Neuronal stem cell (in vitro differentiated cells): ENCODE measurements at regions not wholly inside any gene's neighbourhood (a gene's known extent, or its start where the extent isn't known, plus 50 kb on each side); places are given as distances from the start of the nearest gene placed in this dataset.

Source experiments
- DNase-seq: peaks from one replicate; pipeline ENCODE4 v3.0.0-alpha.2; 2013; ENCODE audit warnings: low spot score
- H2AFZ ChIP-seq: one replicate; pipeline ENCODE4 v1.6.1; 2013; ENCODE audit warnings: mild to moderate bottlenecking, low read length, inconsistent platforms
- H2AK5ac ChIP-seq: 2 replicates; pipeline ENCODE4 v1.6.1; 2013; ENCODE audit warnings: low read depth, mild to moderate bottlenecking, inconsistent platforms, low read length, moderate library complexity, mixed read lengths
- H2BK120ac ChIP-seq: 2 replicates; pipeline ENCODE4 v1.6.1; 2013; ENCODE audit warnings: low read depth, mild to moderate bottlenecking, inconsistent platforms, low read length, moderate library complexity, mixed read lengths
- H2BK12ac ChIP-seq: one replicate; pipeline ENCODE4 v1.6.1; 2013; ENCODE audit warnings: low read length, inconsistent platforms
- H2BK15ac ChIP-seq: 2 replicates; pipeline ENCODE4 v1.6.1; 2013; ENCODE audit warnings: mild to moderate bottlenecking, low read length, inconsistent platforms, mixed read lengths
- H2BK5ac ChIP-seq: one replicate; pipeline ENCODE4 v1.6.1; 2013; ENCODE audit warnings: inconsistent platforms, mild to moderate bottlenecking, low read length, moderate library complexity
- H3K14ac ChIP-seq: one replicate; pipeline ENCODE4 v1.6.1; 2013; ENCODE audit warnings: low read length, inconsistent platforms
- H3K18ac ChIP-seq: 2 replicates; pipeline ENCODE4 v1.6.1; 2013; ENCODE audit warnings: low read length, inconsistent platforms
- H3K23ac ChIP-seq: 2 replicates; pipeline ENCODE4 v1.6.1; 2013; ENCODE audit warnings: low read depth, mild to moderate bottlenecking, mixed read lengths, low read length, inconsistent platforms; ENCODE audit not compliant: poor library complexity
- H3K27ac ChIP-seq: replicated peaks from 3 replicates; pipeline ENCODE4 v1.5.1; 2013; ENCODE audit warnings: low read length, inconsistent platforms
- H3K27me3 ChIP-seq, 3 experiments: 2 replicates each; pipeline ENCODE4 v1.6.1; 2013; ENCODE audit warnings: low read length in 3 of 3, mild to moderate bottlenecking in 2 of 3, inconsistent platforms in 1 of 3, low read depth in 1 of 3, mixed read lengths in 1 of 3, moderate library complexity in 1 of 3; ENCODE audit not compliant: control insufficient read depth in 3 of 3, insufficient read depth in 3 of 3
- H3K36me3 ChIP-seq, 2 donors: replicated peaks in 1 of 2; 2 replicates each; pipeline ENCODE4 v1.6.1; 2013; ENCODE audit warnings: low read length in 2 of 2; ENCODE audit not compliant: control insufficient read depth in 2 of 2, insufficient read depth in 2 of 2
- H3K4ac ChIP-seq: 2 replicates; pipeline ENCODE4 v1.6.1; 2013; ENCODE audit warnings: inconsistent platforms, mild to moderate bottlenecking, low read length, moderate library complexity
- H3K4me1 ChIP-seq, 2 donors: 1 replicate in 1 of 2; 2 replicates in 1 of 2; pipeline ENCODE4 v1.6.1; 2013; ENCODE audit warnings: low read length in 2 of 2, low read depth in 1 of 2; ENCODE audit not compliant: control insufficient read depth in 2 of 2, insufficient read depth in 1 of 2
- H3K4me2 ChIP-seq: one replicate; pipeline ENCODE4 v1.6.1; 2013; ENCODE audit warnings: mild to moderate bottlenecking, low read length, inconsistent platforms; ENCODE audit not compliant: insufficient read depth, poor library complexity, severe bottlenecking
- H3K4me3 ChIP-seq, 2 donors: 2 replicates each; pipeline ENCODE4 v1.5.1; 2013; ENCODE audit warnings: low read length in 2 of 2, mild to moderate bottlenecking in 2 of 2, inconsistent platforms in 1 of 2, moderate library complexity in 1 of 2
- H3K79me1 ChIP-seq: one replicate; pipeline ENCODE4 v1.6.1; 2013; ENCODE audit warnings: low read depth, mild to moderate bottlenecking, inconsistent platforms, low read length, moderate library complexity
- H3K9ac ChIP-seq: one replicate; pipeline ENCODE4 v1.6.1; 2013; ENCODE audit warnings: mild to moderate bottlenecking, low read depth, low read length, inconsistent platforms; ENCODE audit not compliant: poor library complexity
- H3K9me3 ChIP-seq, 2 donors: replicated peaks in 1 of 2; 2 replicates each; pipeline versions ENCODE3 to v1.6.1; 2013; ENCODE audit warnings: low read length in 2 of 2, mild to moderate bottlenecking in 2 of 2, inconsistent platforms in 1 of 2, low read depth in 1 of 2, mixed read lengths in 1 of 2, moderate library complexity in 1 of 2; ENCODE audit not compliant: control insufficient read depth in 2 of 2, insufficient read depth in 1 of 2
- H4K8ac ChIP-seq: one replicate; pipeline ENCODE4 v1.6.1; 2013; ENCODE audit warnings: low read depth, mild to moderate bottlenecking, inconsistent platforms, low read length, moderate library complexity
- H4K91ac ChIP-seq: one replicate; pipeline ENCODE4 v1.6.1; 2013; ENCODE audit warnings: low read length, low read depth, mild to moderate bottlenecking, inconsistent platforms; ENCODE audit not compliant: poor library complexity
- WGBS, 2 donors: extraction: QIAGEN DNeasy Blood & Tissue Kit; methylation state at CpG; one replicate each; pipeline ENCODE4 v1.1.7; 2013; ENCODE audit warnings: missing lambda C conversion rate in 2 of 2, mixed read lengths in 1 of 2; ENCODE audit not compliant: insufficient read length in 2 of 2, insufficient replicate concordance in 1 of 2; ENCODE audit errors: extremely low coverage in 2 of 2; 5-methylcytosine and 5-hydroxymethylcytosine counted together

DNA sequence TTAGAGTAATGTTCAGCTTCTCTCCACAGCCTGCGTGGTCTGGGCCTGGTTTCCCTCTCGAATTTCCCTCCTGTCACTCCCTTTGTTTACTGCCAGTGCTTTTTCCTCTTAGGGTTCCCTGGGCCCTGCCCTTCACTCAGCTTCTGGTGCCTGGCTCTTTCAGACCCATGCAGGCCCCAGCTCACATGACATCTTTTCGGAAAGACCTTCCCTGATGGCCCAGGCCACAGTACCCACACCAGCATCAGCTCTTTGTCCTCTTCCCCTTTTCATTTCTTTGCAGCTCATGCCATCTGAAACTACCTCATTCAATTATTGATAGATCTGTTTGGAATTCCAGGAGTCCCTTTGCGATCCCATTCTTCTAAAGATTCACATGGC is 68.1 kb upstream of the ABL1 start:
- Histone ChIP-seq H2BK5ac (no peak overlapping the region), H3K4me1 (peaks cover 13 to 28% of the 10 kb centered on the region in 2 donors), H4K8ac (no peak overlapping the region), H2AFZ (no peak overlapping the region), H3K79me1 (peaks cover 2% of the 10 kb centered on the region), H2BK12ac (no peak overlapping the region), H3K36me3 (no peaks in the 10 kb centered on the region), H3K27ac (no peak overlapping the region), H3K27me3 (no peaks in the 10 kb centered on the region), H3K9me3 (peaks cover 0 to 1% of the 10 kb centered on the region in 2 donors), H2BK15ac (no peak overlapping the region), H3K4me3 (no peak overlapping the region), H2BK120ac (no peak overlapping the region), H2AK5ac (no peak overlapping the region), H3K9ac (no peak overlapping the region), H3K23ac (no peak overlapping the region), H4K91ac (no peak overlapping the region), H3K14ac (no peak overlapping the region), H3K18ac (no peak overlapping the region), H3K4me2 (no peak overlapping the region), H3K4ac (no peak overlapping the region)
- no peak for DNase-seq
- no CpG with 5 or more reads among the region's 4 CpGs for WGBS, 2 donors

DNA sequence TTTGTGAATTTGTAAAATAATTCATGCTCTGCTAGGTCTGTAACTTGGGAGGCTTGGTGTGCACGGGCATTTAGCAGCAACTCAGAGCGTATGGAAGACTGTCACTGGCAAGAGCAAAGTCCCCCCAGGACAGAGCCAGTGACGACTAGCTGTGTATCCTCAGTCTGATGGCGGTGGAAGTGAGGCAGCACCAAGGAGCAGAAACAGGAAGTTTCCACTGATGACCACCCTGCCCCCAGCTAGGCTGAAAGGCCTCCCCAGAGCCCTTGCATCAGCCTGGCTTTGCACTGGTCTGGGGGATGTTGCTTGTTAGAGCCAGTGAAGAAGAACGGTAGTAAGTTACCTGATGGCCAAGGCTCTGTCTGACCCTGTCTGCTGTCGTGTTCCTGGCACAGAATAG is 66.8 kb upstream of the ABL1 start:
- H2AK5ac ChIP-seq: no peak overlapping the region
- no peak overlapping the region for H3K9ac ChIP-seq
- H3K27ac ChIP-seq: no peak overlapping the region
- H3K79me1 ChIP-seq: peaks cover 2% of the 10 kb centered on the region
- DNase-seq: no peak
- WGBS, 2 donors: no CpG with 5 or more reads among the region's 6 CpGs
- H3K4me1 ChIP-seq: peaks cover 13 to 28% of the 10 kb centered on the region in 2 donors
- H4K91ac ChIP-seq: no peak overlapping the region
- H3K23ac ChIP-seq: no peak overlapping the region
- no peaks in the 10 kb centered on the region for H3K27me3 ChIP-seq
- no peak overlapping the region for H2BK12ac ChIP-seq
- H3K18ac ChIP-seq: no peak overlapping the region
- H2BK5ac ChIP-seq: no peak overlapping the region
- H4K8ac ChIP-seq: no peak overlapping the region
- H2BK15ac ChIP-seq: no peak overlapping the region
- no peak overlapping the region for H3K4me3 ChIP-seq
- H3K9me3 ChIP-seq: peaks cover 0 to 1% of the 10 kb centered on the region in 2 donors
- peak overlapping the region; percentile 7 for H2AFZ ChIP-seq
- H3K14ac ChIP-seq: no peak overlapping the region
- no peak overlapping the region for H3K4me2 ChIP-seq
- no peak overlapping the region for H3K4ac ChIP-seq
- H2BK120ac ChIP-seq: no peak overlapping the region
- no peaks in the 10 kb centered on the region for H3K36me3 ChIP-seq

GRCh38 chr9:130768891-130769403 is 66.1 kb upstream of the ABL1 start:
- Histone ChIP-seq H3K27ac (no peak overlapping the region), H3K27me3 (no peaks in the 10 kb centered on the region)

GRCh38 chr9:130770093-130770492 is 65.0 kb upstream of the ABL1 start:
- peaks cover 0 to 5% of the 10 kb centered on the region in 2 donors for H3K9me3 ChIP-seq
- H3K23ac ChIP-seq: no peak overlapping the region
- H3K4me1 ChIP-seq: peaks cover 10 to 23% of the 10 kb centered on the region in 2 donors
- no peak overlapping the region for H2BK12ac ChIP-seq
- no peak overlapping the region for H3K9ac ChIP-seq
- peaks cover 2% of the 10 kb centered on the region for H3K79me1 ChIP-seq
- no peak overlapping the region for H3K4ac ChIP-seq
- WGBS, 2 donors: no CpG with 5 or more reads among the region's 3 CpGs
- no peaks in the 10 kb centered on the region for H3K27me3 ChIP-seq
- no peak overlapping the region for H3K4me3 ChIP-seq
- H2AFZ ChIP-seq: no peak overlapping the region
- no peak overlapping the region for H2BK120ac ChIP-seq
- no peak overlapping the region for H2AK5ac ChIP-seq
- no peak overlapping the region for H3K27ac ChIP-seq
- no peak overlapping the region for H4K91ac ChIP-seq
- no peak overlapping the region for H3K4me2 ChIP-seq
- no peak overlapping the region for H2BK5ac ChIP-seq
- no peak overlapping the region for H3K18ac ChIP-seq
- H4K8ac ChIP-seq: no peak overlapping the region
- H3K14ac ChIP-seq: no peak overlapping the region
- H2BK15ac ChIP-seq: no peak overlapping the region
- no peaks in the 10 kb centered on the region for H3K36me3 ChIP-seq
- DNase-seq: no peak

More at GRCh38 chr9:130768891-130769403, 66.1 kb upstream of the ABL1 start:
- Histone ChIP-seq H2BK12ac (no peak overlapping the region), H2AFZ (no peak overlapping the region), H3K79me1 (peaks cover 2% of the 10 kb centered on the region), H4K91ac (no peak overlapping the region), H3K36me3 (no peaks in the 10 kb centered on the region), H3K14ac (no peak overlapping the region), H2BK15ac (no peak overlapping the region), H3K9ac (no peak overlapping the region), H3K4ac (no peak overlapping the region), H3K18ac (no peak overlapping the region), H2BK120ac (no peak overlapping the region), H3K23ac (no peak overlapping the region), H4K8ac (no peak overlapping the region), H3K9me3 (no peaks in the 10 kb centered on the region), H3K4me3 (no peak overlapping the region), H2AK5ac (no peak overlapping the region), H2BK5ac (no peak overlapping the region), H3K4me2 (no peak overlapping the region), H3K4me1 (peaks cover 11 to 23% of the 10 kb centered on the region in 2 donors)
- no peak for DNase-seq
- WGBS, 2 donors: no CpG with 5 or more reads among the region's 6 CpGs
